G401 (cell line): ENCODE measurements at regions not wholly inside any gene's neighbourhood (a gene's known extent, or its start where the extent isn't known, plus 50 kb on each side); places are given as distances from the start of the nearest gene placed in this dataset.
"Not testable (repeated sequence)": the region's sequence is repeated elsewhere in the genome, so short reads cannot be mapped to it uniquely, and the experiment has no call there.

Experiments
- DNase-seq: peaks from one replicate; pipeline ENCODE4 v3.0.0-alpha.2; 2015; ENCODE audit warnings: low spot score
- in situ Hi-C: cut with HindIII; loops from 2 replicates; pipeline ENCODE4 v1.10.0; 2016; ENCODE audit warnings: low sequenced_read_pairs, mixed read lengths

- in situ Hi-C loops = no loop called here
- no peak for DNase-seq
These were observed 340.6 kb downstream of the PAX3 start for GRCh38 chr2:221958224-221958623.

GRCh38 chr2:221948076-221948475 is 350.7 kb downstream of the PAX3 start:
- DNase-seq = no peak
- in situ Hi-C loops = no loop called here

GRCh38 chr2:221944452-221944851 is 354.3 kb downstream of the PAX3 start:
- in situ Hi-C loops = not testable (repeated sequence)

GRCh38 chr2:221943076-221943810 is 355.6 kb downstream of the PAX3 start:
- no peak for DNase-seq
- in situ Hi-C loops = no loop called here

More at GRCh38 chr2:221944452-221944851, 354.3 kb downstream of the PAX3 start:
- DNase-seq = not testable (repeated sequence)

GRCh38 chr2:221931251-221931991 is 359.3 kb upstream of the EPHA4 start:
- no peak for DNase-seq
- in situ Hi-C loops = no loop called here

- no peak for DNase-seq
- in situ Hi-C loops = no loop called here
These were observed 357.2 kb upstream of the EPHA4 start for GRCh38 chr2:221929259-221929658.

GRCh38 chr2:221926327-221926726 is 354.2 kb upstream of the EPHA4 start:
- in situ Hi-C loops = no loop called here
- DNase-seq = no peak

GRCh38 chr2:221924576-221924975 is 352.5 kb upstream of the EPHA4 start:
- no peak for DNase-seq
- in situ Hi-C loops = no loop called here

- in situ Hi-C loops = no loop called here
- DNase-seq = no peak
These were observed 343.8 kb upstream of the EPHA4 start for GRCh38 chr2:221915926-221916325.

GRCh38 chr2:221914334-221914880 is 342.3 kb upstream of the EPHA4 start:
- in situ Hi-C loops = no loop called here
- no peak for DNase-seq

- in situ Hi-C loops = no loop called here
- no peak for DNase-seq
These were observed 339.8 kb upstream of the EPHA4 start for GRCh38 chr2:221911890-221912289.

- in situ Hi-C loops = no loop called here
- no peak for DNase-seq
These were observed 339.2 kb upstream of the EPHA4 start for GRCh38 chr2:221911321-221911720.

GRCh38 chr2:221908518-221908917 is 336.4 kb upstream of the EPHA4 start:
- no peak for DNase-seq
- in situ Hi-C loops = no loop called here

- in situ Hi-C loops = no loop called here
- no peak for DNase-seq
These were observed 325.6 kb upstream of the EPHA4 start for GRCh38 chr2:221897718-221898117.

- no peak for DNase-seq
- in situ Hi-C loops = no loop called here
These were observed 324.5 kb upstream of the EPHA4 start for GRCh38 chr2:221896505-221897151.

- in situ Hi-C loops = no loop called here
- DNase-seq = no peak
These were observed 323.4 kb upstream of the EPHA4 start for GRCh38 chr2:221895366-221896121.

- in situ Hi-C loops = no loop called here
- no peak for DNase-seq
These were observed 321.4 kb upstream of the EPHA4 start for GRCh38 chr2:221893501-221893900.

- DNase-seq, in situ Hi-C loops: not testable (repeated sequence)
These were observed 319.9 kb upstream of the EPHA4 start for GRCh38 chr2:221892006-221892405.

GRCh38 chr2:221883976-221884375 is 311.9 kb upstream of the EPHA4 start:
- in situ Hi-C loops = no loop called here
- no peak for DNase-seq
